CD4-positive, alpha-beta T cell (primary cell): ENCODE measurements at regions not wholly inside any gene's neighbourhood (a gene's known extent, or its start where the extent isn't known, plus 50 kb on each side); places are given as distances from the start of the nearest gene placed in this dataset.

Experiments
- ATAC-seq: fragments of 200-7000 bp; cut with Tn5 transposase; one replicate; pipeline ENCODE4 v1.10.0; 2022; ENCODE audit warnings: mild to moderate bottlenecking; ENCODE audit not compliant: poor library complexity
- CTCF ChIA-PET: fragments of 350-600 bp; sonication (Branson Sonifier 250); formaldehyde crosslinking; loops from one replicate; lab custom pipeline; 2021; ENCODE audit warnings: antibody characterized with exemption, inconsistent platforms; lab: Charles Lee
- POLR2A ChIA-PET: fragments of 350-600 bp; sonication (Branson Sonifier 250); formaldehyde crosslinking; loops from one replicate; lab custom pipeline; 2021; ENCODE audit warnings: antibody characterized with exemption, inconsistent platforms; lab: Charles Lee
- DNase-seq, 14 experiments: peaks; one replicate each; pipeline ENCODE4 v3.0.0-alpha.2; 2013 to 2020; ENCODE audit warnings: mixed read lengths in 2 of 14
- H3K27ac ChIP-seq, 2 donors: one replicate each; pipeline versions ENCODE4 v1.5.1 to v1.7.0; 2013; ENCODE audit warnings: low read length in 2 of 2, low read depth in 1 of 2, mild to moderate bottlenecking in 1 of 2
- H3K27me3 ChIP-seq, 2 experiments: 1 replicate in 1 of 2; 2 replicates in 1 of 2; pipeline versions ENCODE4 v1.6.1 to v1.7.0; 2013; ENCODE audit warnings: low read length in 2 of 2, control low read depth in 1 of 2, mild to moderate bottlenecking in 1 of 2, moderate library complexity in 1 of 2; ENCODE audit not compliant: insufficient read depth in 2 of 2, control insufficient read depth in 1 of 2
- H3K36me3 ChIP-seq: one replicate; pipeline ENCODE4 v1.6.1; 2013; ENCODE audit warnings: low read length, control low read depth; ENCODE audit not compliant: insufficient read depth
- H3K4me1 ChIP-seq: one replicate; pipeline ENCODE4 v1.6.1; 2013; ENCODE audit warnings: low read length, control low read depth; ENCODE audit not compliant: insufficient read depth
- H3K4me3 ChIP-seq: one replicate; pipeline ENCODE4 v1.5.1; 2013; ENCODE audit warnings: mild to moderate bottlenecking, low read length, moderate library complexity
- H3K9me3 ChIP-seq, 2 experiments: 1 replicate in 1 of 2; 2 replicates in 1 of 2; pipeline versions ENCODE4 v1.6.1 to v1.7.0; 2013; ENCODE audit warnings: low read length in 2 of 2, mild to moderate bottlenecking in 2 of 2, control low read depth in 1 of 2, moderate library complexity in 1 of 2; ENCODE audit not compliant: control insufficient read depth in 1 of 2, insufficient read depth in 1 of 2
- H3K27ac Mint-ChIP-seq: one replicate; pipeline ENCODE4 v1.8.0; 2020; ENCODE audit warnings: mixed read lengths
- H3K27me3 Mint-ChIP-seq: one replicate; pipeline ENCODE4 v1.8.0; 2021; ENCODE audit warnings: mixed read lengths
- H3K36me3 Mint-ChIP-seq: one replicate; pipeline ENCODE4 v1.8.0; 2021; ENCODE audit warnings: low read depth, mixed read lengths
- H3K4me1 Mint-ChIP-seq: one replicate; pipeline ENCODE4 v1.8.0; 2021; ENCODE audit warnings: low read depth, mixed read lengths
- H3K4me3 Mint-ChIP-seq: one replicate; pipeline ENCODE4 v1.8.0; 2020; ENCODE audit warnings: mild to moderate bottlenecking, mixed read lengths
- H3K9me3 Mint-ChIP-seq: one replicate; pipeline ENCODE4 v1.8.0; 2020; ENCODE audit warnings: mixed read lengths
- intact Hi-C, 2 experiments: fragments of 100-400 bp; cut with DNase I in 1 of 2; cut with micrococcal nuclease in 1 of 2; formaldehyde crosslinking; loops; one replicate each; pipeline versions ENCODE4 v1.15.1 to v1.9.0; 2023 to 2025; cut with DNase I, micrococcal nuclease
- TF ChIP-seq, protein P1 (sequence below): fragments of 200-600 bp; IDR thresholded peaks from one replicate; pipeline ENCODE4 v1.8.0; 2022; ENCODE audit warnings: antibody characterized with exemption, mild to moderate bottlenecking

DNA sequence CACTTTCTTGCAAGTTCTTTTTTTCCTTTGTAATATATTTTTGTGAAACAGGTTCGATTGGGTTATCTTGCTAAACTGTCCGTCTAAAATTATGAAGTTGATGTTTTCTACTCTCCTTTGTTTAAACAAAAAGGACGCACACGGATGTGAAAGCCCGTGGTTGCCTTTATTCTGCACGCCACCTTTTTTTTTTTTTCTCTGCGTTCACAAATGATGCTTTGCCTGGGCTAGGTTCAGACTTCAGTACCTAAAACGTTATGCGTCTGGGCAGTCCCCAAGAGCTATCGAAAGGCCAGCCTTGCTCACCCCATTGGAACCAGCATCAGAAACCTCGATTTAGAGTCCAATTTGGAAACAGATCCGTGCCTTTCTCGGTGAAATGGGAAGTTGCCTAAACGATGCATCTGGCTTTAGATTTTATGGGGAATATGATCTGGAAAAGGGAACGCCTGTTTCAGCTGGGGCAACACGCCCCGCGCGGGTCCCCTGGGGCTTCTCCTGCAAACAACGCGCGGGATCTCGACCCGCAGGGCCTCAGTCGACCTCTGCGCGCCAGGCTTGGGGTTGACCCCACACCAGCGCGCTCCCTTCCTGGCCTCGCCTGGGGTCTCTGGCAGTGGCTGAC is 113.9 kb downstream of the KCNRG start:
- POLR2A ChIA-PET: interaction anchor here (0.9 to 9.7 kb wide), 5 partner anchors 46 to 781 kb away, joined by 3 to 498 read pairs (median 11); partner anchors contain the start of genes KPNA3, RNASEH2B and TRIM13
- CTCF ChIA-PET: interaction anchor here (1.2 kb wide), 1 partner anchor 132 kb away, joined by 4 read pairs; no protein-coding TSS in a partner anchor
- H3K36me3 ChIP-seq: no peaks in the 10 kb centered on the region
- peak overlapping the region; percentile 53 for H3K4me3 ChIP-seq
- peak overlapping the region; percentile 83 for H3K4me3 Mint-ChIP-seq
- H3K27me3 ChIP-seq: peaks cover 61 to 64% of the 10 kb centered on the region in 2 experiments
- H3K4me1 Mint-ChIP-seq: peaks cover 59% of the 10 kb centered on the region
- intact Hi-C loops: loop anchor here (5.0 to 10.0 kb wide), 5 partner anchors 192 to 1696 kb away; partner anchors contain the start of genes CAB39L (in 1 of the 2), SETDB2 (in 1 of the 2) and SPRYD7 (in 1 of the 2)
- H3K27me3 Mint-ChIP-seq: peaks cover 72% of the 10 kb centered on the region
- H3K4me1 ChIP-seq: peaks cover 71% of the 10 kb centered on the region
- TF ChIP-seq, protein P1, sequence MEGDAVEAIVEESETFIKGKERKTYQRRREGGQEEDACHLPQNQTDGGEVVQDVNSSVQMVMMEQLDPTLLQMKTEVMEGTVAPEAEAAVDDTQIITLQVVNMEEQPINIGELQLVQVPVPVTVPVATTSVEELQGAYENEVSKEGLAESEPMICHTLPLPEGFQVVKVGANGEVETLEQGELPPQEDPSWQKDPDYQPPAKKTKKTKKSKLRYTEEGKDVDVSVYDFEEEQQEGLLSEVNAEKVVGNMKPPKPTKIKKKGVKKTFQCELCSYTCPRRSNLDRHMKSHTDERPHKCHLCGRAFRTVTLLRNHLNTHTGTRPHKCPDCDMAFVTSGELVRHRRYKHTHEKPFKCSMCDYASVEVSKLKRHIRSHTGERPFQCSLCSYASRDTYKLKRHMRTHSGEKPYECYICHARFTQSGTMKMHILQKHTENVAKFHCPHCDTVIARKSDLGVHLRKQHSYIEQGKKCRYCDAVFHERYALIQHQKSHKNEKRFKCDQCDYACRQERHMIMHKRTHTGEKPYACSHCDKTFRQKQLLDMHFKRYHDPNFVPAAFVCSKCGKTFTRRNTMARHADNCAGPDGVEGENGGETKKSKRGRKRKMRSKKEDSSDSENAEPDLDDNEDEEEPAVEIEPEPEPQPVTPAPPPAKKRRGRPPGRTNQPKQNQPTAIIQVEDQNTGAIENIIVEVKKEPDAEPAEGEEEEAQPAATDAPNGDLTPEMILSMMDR: no peak
- H3K27ac Mint-ChIP-seq: peak overlapping the region; percentile 94
- peaks cover 24% of the 10 kb centered on the region for H3K36me3 Mint-ChIP-seq
- H3K27ac ChIP-seq: peak overlapping the region in 1 of 2 donors; percentile 13
- peaks cover 0 to 47% of the 10 kb centered on the region in 2 experiments for H3K9me3 ChIP-seq
- DNase-seq (peak in 4 of 14 experiments; percentile 28 to 79 (median 56)), ATAC-seq (no peak)
- H3K9me3 Mint-ChIP-seq: no peaks in the 10 kb centered on the region

DNA sequence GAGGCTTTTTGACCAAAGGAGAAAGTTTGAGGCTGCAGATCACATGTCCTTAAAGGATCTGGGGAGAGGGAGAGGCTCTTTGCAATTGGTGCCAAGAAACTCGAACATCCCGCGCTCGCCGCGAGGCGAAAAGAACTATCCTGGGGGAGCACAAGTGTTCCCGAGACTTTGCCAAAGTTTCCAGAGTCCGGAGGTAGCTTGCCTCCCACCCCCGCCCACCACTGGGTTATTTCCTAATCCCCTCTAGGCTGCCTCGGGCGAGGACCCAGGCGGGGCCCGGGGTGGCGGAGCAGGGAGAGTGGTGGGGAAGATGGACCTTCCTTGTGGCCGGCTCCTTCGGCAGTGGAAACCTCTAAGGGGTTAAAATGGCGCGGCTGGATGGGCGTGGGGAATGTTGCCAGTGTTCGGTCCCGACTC is 114.5 kb downstream of the KCNRG start:
- Mint-ChIP-seq H3K36me3 (peaks cover 24% of the 10 kb centered on the region), H3K9me3 (no peaks in the 10 kb centered on the region), H3K27me3 (peaks cover 78% of the 10 kb centered on the region), H3K27ac (peak overlapping the region; percentile 94), H3K4me3 (peak overlapping the region; percentile 91), H3K4me1 (peaks cover 59% of the 10 kb centered on the region)
- H3K4me1 ChIP-seq: peaks cover 71% of the 10 kb centered on the region
- H3K36me3 ChIP-seq: no peaks in the 10 kb centered on the region
- ChIA-PET POLR2A (interaction anchor here (0.6 to 9.7 kb wide), 7 partner anchors 27 to 780 kb away, joined by 3 to 498 read pairs (median 4); partner anchors contain the start of genes KPNA3, RNASEH2B and TRIM13), CTCF (interaction anchor here (1.1 kb wide), 1 partner anchor 132 kb away, joined by 3 read pairs; no protein-coding TSS in a partner anchor)
- peaks cover 62 to 64% of the 10 kb centered on the region in 2 experiments for H3K27me3 ChIP-seq
- TF ChIP-seq, protein P1: no peak
- H3K9me3 ChIP-seq: peaks cover 0 to 47% of the 10 kb centered on the region in 2 experiments
- intact Hi-C loops: loop anchor here (5.0 to 10.0 kb wide), 7 partner anchors 108 to 1695 kb away; partner anchors contain the start of genes CAB39L (in 1 of the 2), SETDB2 (in 1 of the 2) and SPRYD7 (in 1 of the 2)
- no peak for DNase-seq
- peak overlapping the region; percentile 53 for H3K4me3 ChIP-seq
- peak overlapping the region in 1 of 2 donors; percentile 13 for H3K27ac ChIP-seq
- no peak for ATAC-seq

DNA sequence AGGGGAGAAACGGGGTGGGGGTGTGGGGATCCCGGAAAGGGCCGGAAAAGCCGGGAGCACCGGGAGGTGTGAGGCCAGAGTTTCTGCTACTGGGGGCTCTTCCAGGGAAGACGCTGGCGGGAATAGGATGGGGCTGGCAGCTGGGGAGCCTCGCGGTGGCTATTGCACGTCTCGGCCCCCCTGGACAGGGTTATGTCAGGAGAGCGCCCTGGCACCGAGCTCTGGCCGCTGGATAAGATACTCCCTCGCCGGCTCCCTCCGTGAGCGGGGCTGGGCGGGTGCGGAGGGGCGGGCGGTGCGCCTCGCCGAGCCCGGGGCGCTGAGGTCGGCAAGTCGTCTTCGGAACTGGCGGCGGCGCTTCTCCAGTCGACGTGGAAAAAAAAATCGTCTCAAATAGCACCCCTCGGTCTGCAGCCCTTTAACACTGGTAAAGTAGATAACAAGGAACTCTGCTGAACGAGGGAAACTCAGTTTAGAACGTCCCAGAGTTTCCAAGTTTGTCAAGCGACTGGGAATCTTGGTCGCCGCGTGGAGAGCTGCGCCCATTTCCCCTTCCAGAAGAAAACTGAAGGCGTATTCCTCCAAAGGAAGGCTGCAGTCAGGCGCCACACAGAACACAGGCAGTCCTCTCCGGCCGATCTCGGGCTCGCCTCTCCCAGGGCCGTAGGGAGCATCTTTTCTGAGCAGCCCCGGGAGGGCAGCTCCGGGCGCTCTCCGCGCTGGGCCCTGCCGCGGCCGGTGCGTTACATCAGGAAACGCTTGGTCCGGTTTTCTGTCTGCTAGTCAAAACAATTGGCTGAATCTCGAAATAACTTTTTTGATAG is 115.1 kb downstream of the KCNRG start:
- H3K27me3 ChIP-seq: peaks cover 62 to 64% of the 10 kb centered on the region in 2 experiments
- peak in 8 of 14 experiments; percentile 18 to 69 (median 38) for DNase-seq
- peak overlapping the region; percentile 91 for H3K4me3 Mint-ChIP-seq
- H3K36me3 ChIP-seq: no peaks in the 10 kb centered on the region
- peaks cover 59% of the 10 kb centered on the region for H3K4me1 Mint-ChIP-seq
- POLR2A ChIA-PET: interaction anchor here (0.6 to 9.7 kb wide), 8 partner anchors 27 to 781 kb away, joined by 3 to 498 read pairs (median 4); partner anchors contain the start of genes KPNA3 and TRIM13
- H3K9me3 Mint-ChIP-seq: no peaks in the 10 kb centered on the region
- H3K27me3 Mint-ChIP-seq: peaks cover 84% of the 10 kb centered on the region
- CTCF ChIA-PET: interaction anchor here (0.7 to 1.1 kb wide), 2 partner anchors 133 to 154 kb away, joined by 3 read pairs; no protein-coding TSS in a partner anchor
- intact Hi-C loops: loop anchor here (5.0 kb wide), 2 partner anchors 107 to 762 kb away; no protein-coding TSS in a partner anchor
- H3K36me3 Mint-ChIP-seq: peaks cover 24% of the 10 kb centered on the region
- H3K9me3 ChIP-seq: peaks cover 0 to 47% of the 10 kb centered on the region in 2 experiments
- peak overlapping the region; percentile 94 for H3K27ac Mint-ChIP-seq
- H3K4me3 ChIP-seq: peak overlapping the region; percentile 53
- H3K27ac ChIP-seq: peak overlapping the region in 1 of 2 donors; percentile 13
- ATAC-seq: peak; percentile 2
- TF ChIP-seq, protein P1: no peak
- peaks cover 71% of the 10 kb centered on the region for H3K4me1 ChIP-seq
